DMS114 treated with DMSO at 0.1 percent for 48 hours (cell line): ENCODE measurements at regions not wholly inside any gene's neighbourhood (a gene's known extent, or its start where the extent isn't known, plus 50 kb on each side); places are given as distances from the start of the nearest gene placed in this dataset.
A peak's percentile ranks its signal among the peaks of the same experiment; 100 is the strongest.
"Not testable (repeated sequence)": the region's sequence is repeated elsewhere in the genome, so short reads cannot be mapped to it uniquely, and the experiment has no call there.

Experiments
- DNase-seq: peaks from one replicate; lab custom pipeline; 2025; ENCODE audit not compliant: unreplicated experiment; lab: John Stamatoyannopoulos, UW

DNA sequence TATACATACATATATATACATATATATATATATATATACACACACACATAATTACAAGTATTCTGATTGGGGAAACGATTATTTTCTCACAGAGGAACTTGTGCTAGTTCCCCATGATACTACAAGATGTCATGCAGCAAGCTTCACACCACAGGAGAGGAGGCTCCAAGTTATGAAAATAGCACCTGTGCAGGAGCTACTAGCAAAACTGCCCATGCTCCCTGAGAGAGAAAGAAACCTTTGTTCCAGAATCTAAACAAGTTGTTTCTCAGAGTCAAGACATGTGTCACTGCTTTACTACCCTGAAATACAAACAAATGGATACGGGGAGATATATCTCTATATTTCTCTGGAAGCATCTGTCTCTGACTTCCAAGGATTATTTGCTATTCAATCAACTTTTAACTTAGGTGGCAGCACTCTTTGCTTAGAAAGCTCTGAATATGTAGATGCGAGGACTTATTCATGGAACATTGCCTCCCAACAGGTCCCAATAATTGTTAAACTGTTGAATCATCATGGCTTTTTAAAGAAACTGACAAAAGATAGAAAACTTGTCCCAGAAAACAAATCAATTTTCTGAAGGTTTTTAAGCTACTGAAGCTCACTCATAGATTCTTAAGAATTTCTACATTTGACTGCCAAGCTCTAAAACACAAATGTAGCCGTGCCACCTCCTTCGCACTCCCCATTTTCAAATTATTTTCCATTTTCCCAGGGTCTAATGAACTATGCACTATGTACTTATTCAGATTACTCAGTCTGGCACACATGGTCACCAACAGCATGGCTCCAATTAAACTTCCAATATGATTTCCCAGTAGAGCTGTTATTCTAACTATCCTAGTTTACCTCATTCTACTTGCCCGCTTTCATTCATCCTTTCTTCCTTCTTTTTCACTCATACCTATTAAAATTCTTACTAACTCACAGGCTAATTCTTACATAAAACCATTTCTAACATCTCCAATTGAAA lies 929.1 kb downstream of the LTN1 start:
- no peak for DNase-seq

DNA sequence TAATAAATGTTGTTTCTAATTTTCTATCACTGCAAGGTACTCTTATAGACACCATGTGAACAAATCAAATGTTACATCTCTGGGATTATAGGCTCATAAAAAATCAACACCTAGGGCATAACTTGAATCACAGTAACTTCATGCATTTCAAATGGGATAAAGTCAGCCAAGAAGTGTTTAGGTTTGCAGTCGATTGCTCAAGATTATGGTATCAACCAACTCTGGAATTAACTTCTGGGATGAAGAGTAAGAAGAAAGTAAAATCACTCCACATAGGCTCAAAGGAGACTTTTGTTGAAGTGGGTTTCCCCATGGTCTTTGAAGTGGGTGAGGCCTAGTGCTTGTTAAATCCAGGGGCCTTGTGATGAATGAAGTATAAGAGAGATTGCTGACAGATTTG lies 939.7 kb downstream of the LTN1 start:
- not testable (repeated sequence) for DNase-seq

DNA sequence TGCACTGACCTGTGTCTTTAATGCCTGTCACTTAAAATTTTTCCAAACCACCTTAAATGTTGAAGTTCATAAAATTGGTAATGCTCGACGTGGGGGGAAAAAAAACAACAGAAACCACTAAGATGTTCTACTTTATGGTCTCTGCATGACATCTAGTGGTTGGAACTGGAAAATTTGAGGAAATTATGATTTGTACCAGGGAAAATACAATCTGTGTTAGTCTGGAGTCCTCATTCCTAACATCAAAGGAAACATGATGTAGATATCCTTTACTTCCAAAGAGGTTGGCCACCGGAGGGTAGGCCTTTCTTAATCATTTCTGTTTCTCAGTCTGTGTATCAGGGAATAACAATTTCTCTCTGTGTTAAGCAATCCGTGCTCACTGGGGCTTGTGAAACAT lies 941.0 kb downstream of the LTN1 start:
- DNase-seq: peak; percentile 16

DNA sequence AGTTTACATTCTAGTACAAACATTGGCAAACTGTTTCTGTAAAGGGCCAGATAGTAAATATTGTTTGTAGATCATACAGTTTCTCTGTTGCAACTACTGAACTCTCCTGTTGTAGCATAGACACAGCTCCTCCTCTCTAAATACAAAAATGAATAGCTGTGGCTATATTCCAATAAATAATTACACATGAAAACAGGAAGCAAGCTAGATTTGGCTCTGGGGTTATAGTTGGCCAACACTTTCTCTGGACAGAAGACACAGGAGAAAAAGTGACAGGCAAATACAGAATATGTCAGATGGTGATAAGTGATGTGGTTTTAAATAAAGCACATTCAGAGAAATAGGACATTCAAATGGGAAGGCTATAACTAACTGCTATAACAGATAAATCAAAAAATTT lies 957.0 kb downstream of the LTN1 start:
- DNase-seq: not testable (repeated sequence)

DNA sequence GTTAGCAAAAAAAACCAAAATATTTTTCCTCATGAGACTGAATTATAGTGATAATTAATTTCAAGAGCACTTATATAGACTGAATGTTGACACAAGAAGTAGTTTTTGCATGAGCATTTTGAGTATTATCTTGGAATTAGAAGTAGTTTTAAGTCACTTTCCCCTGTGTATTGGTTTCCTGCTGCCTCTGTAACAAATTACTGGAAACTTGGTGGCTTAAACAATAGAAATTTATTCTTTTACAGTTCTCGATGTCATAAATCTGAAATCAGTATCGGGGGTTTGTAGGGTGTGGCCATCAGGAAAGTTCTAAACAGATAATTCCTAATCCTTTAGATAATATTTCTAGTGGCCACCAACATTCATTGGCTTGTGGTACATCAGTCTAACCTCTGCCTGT lies 957.8 kb downstream of the LTN1 start:
- not testable (repeated sequence) for DNase-seq

DNA sequence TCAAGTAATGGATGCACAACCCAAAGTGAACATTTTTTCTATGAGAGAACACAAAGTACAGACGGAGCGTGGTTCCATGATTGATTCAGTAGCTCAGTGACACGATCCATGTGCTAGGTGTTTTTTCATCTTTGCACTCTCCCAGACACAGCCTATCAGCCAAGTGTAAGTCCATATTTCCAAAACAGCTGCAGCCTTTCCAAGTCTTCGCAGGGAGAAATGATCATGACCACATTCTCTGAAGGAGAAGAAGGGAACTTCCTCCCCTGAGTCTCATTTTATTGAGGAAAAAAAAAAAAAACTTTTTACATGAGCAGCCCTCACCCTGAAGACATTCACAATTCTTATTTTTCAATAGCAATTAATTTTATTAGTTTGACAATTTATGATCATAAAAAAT lies 958.3 kb downstream of the LTN1 start:
- not testable (repeated sequence) for DNase-seq

DNA sequence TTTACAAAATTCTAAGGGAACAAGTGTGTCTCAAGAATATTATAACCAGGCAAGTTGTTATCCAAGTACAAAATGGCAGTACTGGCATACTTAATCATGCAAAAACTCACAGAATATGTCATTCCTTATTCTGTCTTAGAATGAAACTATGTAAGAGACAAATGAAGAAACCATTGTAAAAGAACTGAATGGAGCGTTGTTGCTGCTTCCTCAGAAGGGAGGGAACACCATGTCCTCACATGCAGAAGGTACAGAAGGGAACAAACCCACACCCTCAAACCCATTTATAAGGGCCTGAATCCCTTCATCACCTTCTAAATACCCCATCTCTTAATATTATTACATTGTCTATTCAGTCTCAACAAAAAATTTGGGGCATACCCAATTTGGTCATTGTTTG lies 960.0 kb downstream of the LTN1 start:
- not testable (repeated sequence) for DNase-seq

DNA sequence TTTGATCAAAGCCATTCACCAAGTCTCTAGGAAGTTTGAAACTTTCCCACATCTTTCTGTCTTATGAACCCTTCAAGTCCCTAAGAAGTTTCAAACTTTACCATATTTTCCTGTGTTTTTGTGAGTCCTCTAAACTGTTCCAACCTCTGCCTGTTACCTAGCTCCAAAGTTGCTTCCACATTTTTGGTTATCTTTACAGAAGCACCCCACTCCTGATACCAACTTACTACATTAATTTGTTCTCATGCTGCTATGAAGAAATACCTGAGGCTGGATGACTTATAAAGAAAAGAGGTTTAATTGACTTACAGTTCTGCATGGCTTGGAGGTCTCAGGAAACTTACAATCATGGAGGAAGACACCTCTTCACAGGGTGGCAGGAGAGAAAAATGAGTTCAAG lies 961.6 kb downstream of the LTN1 start:
- not testable (repeated sequence) for DNase-seq

DNA sequence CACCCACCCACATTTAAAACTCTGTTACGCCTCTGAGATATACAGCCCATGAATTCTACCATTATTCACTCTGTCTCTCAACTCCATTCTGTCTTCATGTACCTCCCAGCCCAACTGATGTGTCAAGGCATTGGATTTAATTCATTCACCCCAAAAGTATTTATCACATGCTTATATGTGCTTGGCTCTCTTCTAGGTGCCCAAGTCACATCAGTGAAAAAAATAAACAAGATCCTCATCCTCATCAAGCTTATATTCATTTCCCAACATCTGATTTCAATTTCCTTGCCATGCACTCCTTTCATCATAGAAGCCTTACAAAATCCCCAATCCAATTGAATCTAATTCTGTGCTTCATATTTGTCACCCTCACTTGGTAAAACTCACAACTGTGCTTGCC lies 967.6 kb downstream of the LTN1 start:
- no peak for DNase-seq

DNA sequence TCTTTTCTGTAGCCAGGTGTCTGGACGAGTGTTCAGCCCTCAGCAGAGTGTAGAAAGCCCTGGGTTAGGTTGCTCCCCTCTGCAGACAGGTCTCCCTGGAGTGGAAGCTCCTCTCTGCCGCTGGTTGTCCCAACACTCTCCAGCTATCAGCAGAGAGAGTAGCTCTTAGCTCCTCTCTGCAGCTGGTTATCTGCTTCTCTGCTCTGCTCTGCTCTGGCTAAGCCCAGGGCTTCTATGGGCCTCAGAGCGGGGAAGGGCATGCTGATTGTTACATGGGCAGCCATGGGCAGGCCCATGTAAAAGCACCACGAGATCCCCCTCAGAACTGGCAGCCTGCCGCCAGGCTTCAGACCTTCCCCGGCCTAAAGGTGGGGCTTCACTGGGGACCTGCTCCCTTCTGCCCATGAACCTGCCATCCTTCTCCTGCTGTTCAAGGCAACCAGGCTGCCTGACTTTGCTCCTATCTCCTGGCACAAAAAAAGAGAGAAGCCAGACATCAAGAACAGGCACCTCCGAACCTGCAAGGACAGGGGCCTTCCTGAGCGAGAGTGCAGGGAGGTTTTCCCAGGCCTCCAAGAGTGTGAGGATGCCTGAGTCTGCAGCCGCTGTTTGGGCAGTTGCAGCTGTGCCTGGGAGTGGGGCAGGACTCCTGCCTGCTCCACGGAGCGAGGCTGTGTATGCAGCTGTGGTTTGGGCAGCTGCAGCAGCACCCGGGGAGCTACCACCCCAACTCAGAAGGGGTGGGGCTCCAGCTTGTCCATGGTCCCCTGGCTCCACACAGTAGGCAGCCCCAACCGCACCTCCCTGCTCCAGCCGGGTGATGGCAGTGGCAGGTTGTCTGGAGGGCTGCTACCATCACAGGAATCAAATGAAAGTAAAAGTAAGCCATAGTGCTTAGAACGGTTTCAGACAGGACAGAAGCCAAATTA lies 973.7 kb downstream of the LTN1 start:
- DNase-seq: no peak

DNA sequence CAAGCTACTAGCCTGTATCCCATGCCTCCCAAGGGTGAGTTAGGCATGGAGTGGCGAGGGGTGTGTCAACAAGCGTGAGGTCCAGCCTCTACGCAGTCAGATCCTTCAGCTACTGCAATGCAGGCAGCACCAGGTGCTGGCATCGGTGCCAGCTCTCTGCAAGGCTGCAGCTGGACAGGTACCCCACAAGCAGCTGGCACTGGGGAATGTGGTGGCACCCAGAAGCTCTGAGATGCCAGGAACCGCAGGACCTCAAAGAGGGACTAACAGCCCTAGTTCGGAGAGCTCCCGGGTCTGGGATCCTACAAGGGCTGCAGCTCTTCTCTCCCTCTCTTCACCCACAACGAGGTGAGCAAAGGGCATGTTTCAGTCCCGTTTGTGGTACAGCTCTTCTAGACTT lies 974.5 kb downstream of the LTN1 start:
- DNase-seq: no peak

DNA sequence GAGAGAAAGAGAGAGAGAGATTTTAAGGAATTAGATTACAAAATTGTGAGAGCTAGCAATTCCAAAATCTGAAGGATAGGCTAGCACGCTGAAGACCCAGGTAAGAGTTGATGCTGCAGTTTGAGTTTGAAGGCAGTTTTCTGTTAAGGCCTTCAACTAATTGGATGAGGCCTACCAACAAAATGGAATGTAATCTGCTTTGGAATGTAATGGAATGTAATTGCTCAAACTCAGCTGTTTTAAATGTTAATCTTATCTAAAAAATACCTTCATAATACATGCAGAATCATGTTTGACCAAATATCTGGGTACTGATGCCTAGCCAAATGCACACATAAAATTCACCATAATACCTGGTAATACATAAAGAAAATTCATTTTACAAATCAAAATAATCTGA lies 976.1 kb downstream of the LTN1 start:
- DNase-seq: no peak

DNA sequence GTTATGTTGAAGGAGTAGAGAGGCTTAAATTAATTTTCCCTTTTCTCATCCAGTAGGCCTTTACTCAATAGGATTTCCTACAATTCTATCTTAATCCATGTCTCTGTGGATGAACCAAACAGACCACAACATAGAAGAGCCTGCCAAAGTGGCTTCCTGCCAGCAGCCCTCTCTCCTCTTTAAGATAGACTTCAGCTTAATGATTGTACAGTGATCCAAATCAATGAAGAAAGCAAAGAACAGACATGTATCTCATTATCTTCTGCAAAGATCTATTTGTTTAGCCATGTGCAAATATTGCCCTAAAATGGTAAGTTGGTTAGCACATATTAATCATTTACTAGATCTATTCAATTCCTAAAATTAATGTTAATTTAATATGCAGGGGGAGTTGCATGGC lies 979.6 kb downstream of the LTN1 start:
- DNase-seq: not testable (repeated sequence)

DNA sequence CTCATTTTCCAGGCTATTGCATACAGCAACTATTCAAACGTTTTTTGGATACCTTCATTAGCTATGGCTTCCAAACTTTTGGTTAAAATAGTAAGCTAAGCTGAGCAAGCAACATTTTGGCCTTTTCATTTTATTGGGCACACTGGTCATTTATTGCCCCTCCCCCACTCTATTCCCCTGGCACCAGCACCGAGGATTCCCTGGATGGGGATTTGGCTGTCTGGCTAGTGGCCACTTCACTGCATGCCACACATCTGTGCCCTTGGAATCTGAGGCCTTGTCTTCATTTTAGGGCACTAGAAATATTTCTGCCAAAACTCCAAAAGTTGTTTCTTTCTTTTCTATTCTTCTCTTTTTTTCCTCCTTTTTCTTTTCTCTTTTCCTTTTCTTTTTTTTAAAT lies 980.7 kb downstream of the LTN1 start:
- not testable (repeated sequence) for DNase-seq

DNA sequence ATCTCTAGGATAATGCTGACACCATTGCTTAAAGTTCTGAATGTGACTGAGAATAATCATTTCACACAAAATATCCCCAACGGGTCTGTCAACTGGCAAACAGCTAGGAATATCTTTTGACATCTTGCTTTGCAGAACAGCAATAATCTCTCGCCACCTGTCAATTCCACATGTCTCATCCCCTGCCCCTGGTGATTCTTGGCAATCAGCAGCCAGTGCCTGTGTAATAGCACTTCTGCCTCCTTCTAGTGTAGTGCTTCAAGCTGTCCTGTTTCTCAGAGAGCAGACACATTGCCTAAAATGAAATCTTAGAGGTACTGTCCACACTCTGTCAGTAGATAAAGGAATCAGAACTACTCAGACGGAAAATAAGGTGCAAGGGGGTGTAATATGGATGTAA lies 984.4 kb downstream of the LTN1 start:
- not testable (repeated sequence) for DNase-seq

DNA sequence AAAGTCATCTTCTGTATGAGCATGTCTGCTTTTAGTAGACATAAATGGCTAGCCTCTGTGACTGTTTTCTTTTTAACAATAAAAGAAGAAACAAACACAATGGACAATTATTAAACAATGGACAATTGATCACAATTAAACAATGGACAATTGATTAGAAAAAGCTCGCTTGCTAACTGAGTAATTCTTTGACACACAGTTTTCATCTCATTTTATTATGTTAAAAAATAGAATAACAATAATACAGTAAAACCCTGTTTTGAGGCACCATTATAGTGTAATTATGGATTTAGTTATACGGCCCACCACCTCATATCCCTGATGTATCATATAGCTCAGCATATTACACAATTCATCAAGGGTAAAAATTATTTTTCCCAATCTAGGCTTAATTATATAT lies 989.0 kb downstream of the LTN1 start:
- DNase-seq: not testable (repeated sequence)

DNA sequence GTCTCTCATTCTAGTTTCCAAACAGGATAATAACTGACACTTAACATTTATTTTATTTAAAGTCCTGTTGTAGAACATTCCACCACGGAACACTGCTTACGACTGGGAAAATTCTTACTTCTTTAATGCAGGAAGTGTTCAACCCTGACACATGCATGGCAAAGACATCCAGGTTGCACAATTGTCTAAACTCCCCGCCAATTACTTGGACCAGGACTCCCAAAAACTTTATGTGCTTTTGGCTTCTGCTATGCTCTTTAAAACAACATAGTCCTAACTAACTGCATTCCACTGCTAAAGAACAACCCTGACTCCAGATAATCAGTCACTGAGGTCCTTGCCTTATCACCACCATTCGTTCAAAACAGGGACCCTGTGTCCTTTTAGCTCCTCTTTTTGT lies 995.8 kb downstream of the LTN1 start:
- not testable (repeated sequence) for DNase-seq

DNA sequence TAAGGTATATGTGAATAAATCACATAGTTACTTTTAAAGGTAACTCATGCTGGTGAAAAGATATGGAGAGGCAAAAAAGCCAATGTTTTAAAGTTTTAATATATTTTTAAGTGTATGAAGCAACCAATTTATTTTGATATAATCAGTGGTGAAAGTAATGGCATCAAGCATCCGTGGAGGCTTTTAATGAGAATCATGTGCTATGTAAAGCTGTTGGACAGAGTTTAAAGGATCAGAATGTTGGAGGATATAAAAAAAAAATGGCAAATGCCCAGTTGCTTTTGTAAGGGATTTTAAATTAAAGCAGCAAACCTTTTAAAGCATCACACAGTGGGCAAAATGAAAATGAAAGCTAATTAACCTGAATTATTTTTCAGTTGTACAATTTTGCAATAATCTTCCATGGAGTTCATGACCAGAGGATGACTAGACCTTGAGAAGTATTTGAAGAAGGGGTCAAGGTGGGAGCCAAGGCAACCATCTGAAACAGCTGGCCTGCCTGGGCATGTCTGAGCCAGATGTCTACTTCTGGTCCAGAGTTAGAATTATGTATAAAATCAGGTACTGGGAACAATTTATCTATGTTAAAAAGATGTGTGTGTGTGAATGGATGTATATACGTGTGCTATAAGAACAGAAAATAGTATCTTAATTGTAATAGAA lies 1007.9 kb downstream of the LTN1 start:
- not testable (repeated sequence) for DNase-seq

DNA sequence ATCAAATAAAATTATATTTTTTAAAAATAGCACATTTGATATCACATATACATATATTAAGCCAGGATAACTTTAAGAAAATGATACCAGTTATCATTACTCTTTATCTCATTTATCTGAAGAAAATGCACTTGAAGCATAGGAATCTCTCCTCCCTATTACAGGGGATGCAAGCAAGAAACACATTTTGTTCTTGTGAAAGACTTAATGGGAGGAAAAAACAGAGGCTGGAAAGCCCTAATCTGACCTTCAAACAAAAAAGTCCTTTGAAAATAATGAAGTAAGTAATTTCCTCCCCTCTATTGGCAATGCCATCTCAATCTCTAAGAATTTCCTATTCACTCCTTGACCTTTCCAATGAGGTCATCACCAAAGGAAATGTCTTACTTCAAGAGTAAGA lies 1012.6 kb upstream of the ADAMTS5 start:
- not testable (repeated sequence) for DNase-seq

DNA sequence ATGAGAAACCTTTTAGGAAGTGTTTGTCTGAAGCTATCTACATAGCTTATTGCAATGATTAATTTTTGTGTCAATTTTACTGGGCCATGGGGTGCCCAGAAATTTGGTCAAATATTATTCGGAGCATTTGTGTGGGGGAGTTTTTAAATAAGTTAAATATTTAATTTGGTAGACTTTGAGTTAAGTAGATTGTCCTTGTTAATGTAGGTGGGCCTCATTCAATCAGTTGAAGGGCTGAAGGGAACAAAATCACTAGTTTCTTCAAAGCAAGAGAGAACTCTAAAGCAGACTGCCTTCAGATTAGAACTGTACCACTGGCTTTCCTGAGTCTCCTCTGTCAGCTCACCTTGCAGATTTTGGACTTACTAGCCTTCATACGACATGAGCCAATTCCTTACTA lies 1008.6 kb upstream of the ADAMTS5 start:
- no peak for DNase-seq

DNA sequence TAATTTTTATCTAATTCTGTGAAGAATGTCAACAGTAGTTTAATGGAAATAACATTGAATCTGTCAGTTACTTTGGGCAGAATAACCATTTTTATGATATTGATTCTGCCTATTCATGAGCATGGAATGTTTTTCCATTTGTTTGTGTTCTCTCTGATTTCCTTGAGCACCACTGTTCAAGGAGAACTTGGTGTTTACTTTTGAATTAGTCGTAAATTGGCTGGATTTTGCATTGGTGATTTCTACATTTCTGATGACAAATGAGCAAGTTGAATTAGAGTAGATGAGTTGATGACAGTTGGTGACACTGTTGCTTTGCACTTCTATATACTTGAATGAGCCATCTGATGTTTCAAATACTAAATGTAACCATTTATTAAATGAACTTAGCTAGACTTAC lies 1007.3 kb upstream of the ADAMTS5 start:
- DNase-seq: not testable (repeated sequence)
